ENCODE measurements at regions not wholly inside any gene's neighbourhood (a gene's known extent, or its start where the extent isn't known, plus 50 kb on each side); places are given as distances from the start of the nearest gene placed in this dataset.

DNA sequence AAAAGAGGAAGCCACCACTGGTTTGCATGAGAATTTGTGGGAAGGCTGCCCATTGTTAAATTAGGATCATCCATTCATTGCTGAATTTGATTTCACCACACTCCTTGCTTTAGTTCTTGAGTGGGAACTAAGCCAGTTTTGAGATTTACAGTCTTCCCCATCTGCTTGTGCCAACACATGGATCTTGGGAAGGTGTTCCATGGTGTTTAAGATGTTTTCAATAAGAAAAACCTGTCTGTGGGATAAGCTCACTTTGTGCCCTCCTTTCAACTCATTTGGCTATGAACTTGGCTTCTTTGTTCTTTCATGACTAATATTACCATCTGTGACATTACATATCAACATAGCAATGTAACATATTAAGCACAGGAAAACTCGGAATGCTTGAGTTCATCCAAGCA is 73.2 kb downstream of the INHBA start:
- peaks cover 9% of the 10 kb centered on the region for H3K4me1 Mint-ChIP-seq
- DNase-seq: no peak

DNA sequence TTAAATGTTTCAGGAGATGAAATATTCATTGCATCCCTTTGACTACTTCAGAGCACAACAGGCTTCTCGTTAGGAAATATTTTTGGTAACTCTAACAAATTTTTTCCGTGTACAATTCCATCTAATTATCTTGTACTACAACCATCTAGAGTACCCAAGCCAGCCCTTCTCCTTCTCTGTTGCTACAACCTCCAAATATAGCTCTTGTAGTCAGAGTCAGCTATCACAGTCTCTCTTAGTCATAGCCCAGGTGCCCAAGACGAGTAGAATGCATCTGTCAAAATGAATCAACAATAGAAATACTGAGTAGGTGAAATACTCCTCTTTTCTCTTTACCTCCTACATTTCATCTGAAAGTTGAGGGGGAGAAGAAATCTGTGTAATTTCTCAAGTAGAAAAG is 74.0 kb downstream of the INHBA start:
- Histone ChIP-seq H3K36me3 (replicated peaks in 1 of 2; ENCODE audit: control extremely low read depth in 1 of 2, control insufficient read depth in 1 of 2, extremely low read depth in 1 of 2, insufficient read depth in 2 of 2, low read length in 1 of 2) (no peaks in the 10 kb centered on the region), H3K4me2 (replicated peaks; ENCODE audit: low read depth, low read length, poor library complexity, severe bottlenecking) (no peak overlapping the region), H3K9me3 (ENCODE audit: control extremely low read depth in 1 of 3, control insufficient read depth in 2 of 3, insufficient read depth in 1 of 3, low read length in 2 of 3) (no peaks in the 10 kb centered on the region), H3K9ac (ENCODE audit: low read length) (no peak overlapping the region), H3K4me1 (ENCODE audit: control insufficient read depth in 2 of 2, insufficient read depth in 2 of 2, low read length in 2 of 2) (peaks cover 0 to 7% of the 10 kb centered on the region in 2 donors), H4K20me1 (ENCODE audit: control insufficient read depth, insufficient read depth, low read length, poor library complexity, severe bottlenecking) (no peaks in the 10 kb centered on the region), H3K27ac (ENCODE audit: low read length in 2 of 2) (no peak overlapping the region), H3K27me3 (replicated peaks in 1 of 4; ENCODE audit: control extremely low read depth in 1 of 4, control insufficient read depth in 3 of 4, insufficient read depth in 4 of 4, low read length in 3 of 4) (no peaks in the 10 kb centered on the region), H3K4me3 (ENCODE audit: control extremely low read depth in 1 of 5, extremely low read depth in 1 of 5, insufficient read depth in 1 of 5, low read depth in 2 of 5, low read length in 4 of 5) (no peak overlapping the region), H3K79me2 (ENCODE audit: control insufficient read depth, insufficient read depth, low read length) (no peaks in the 10 kb centered on the region), H2AFZ (ENCODE audit: insufficient read depth, low read depth, low read length, poor library complexity, severe bottlenecking) (no peak overlapping the region)
- intact Hi-C loops (cut with micrococcal nuclease): no loop called here
- TF ChIP-seq, protein P1, sequence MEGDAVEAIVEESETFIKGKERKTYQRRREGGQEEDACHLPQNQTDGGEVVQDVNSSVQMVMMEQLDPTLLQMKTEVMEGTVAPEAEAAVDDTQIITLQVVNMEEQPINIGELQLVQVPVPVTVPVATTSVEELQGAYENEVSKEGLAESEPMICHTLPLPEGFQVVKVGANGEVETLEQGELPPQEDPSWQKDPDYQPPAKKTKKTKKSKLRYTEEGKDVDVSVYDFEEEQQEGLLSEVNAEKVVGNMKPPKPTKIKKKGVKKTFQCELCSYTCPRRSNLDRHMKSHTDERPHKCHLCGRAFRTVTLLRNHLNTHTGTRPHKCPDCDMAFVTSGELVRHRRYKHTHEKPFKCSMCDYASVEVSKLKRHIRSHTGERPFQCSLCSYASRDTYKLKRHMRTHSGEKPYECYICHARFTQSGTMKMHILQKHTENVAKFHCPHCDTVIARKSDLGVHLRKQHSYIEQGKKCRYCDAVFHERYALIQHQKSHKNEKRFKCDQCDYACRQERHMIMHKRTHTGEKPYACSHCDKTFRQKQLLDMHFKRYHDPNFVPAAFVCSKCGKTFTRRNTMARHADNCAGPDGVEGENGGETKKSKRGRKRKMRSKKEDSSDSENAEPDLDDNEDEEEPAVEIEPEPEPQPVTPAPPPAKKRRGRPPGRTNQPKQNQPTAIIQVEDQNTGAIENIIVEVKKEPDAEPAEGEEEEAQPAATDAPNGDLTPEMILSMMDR (IDR thresholded peaks at IDR 0.05): no peak
- no peak for TF ChIP-seq EZH2 (IDR thresholded peaks at IDR 0.05; ENCODE audit: borderline replicate concordance, insufficient read depth, low read depth, low read length, poor library complexity, severe bottlenecking)
- POLR2A ChIA-PET: no interaction called here
- Mint-ChIP-seq H3K27me3 (no peaks in the 10 kb centered on the region), H3K4me1 (peaks cover 9% of the 10 kb centered on the region), H3K4me3 (no peak overlapping the region), H3K9me3 (ENCODE audit: insufficient read depth) (no peaks in the 10 kb centered on the region), H3K27ac (no peak overlapping the region)
- no peak for ATAC-seq (ENCODE audit: low read depth)
- CTCF ChIA-PET: no interaction called here
- 75% methylated on average over 2 of the region's 3 CpGs for WGBS (ENCODE audit: insufficient coverage)
- DNase-seq: no peak

More for the DNA sequence above, 73.2 kb downstream of the INHBA start:
- no peaks in the 10 kb centered on the region for H3K79me2 ChIP-seq (ENCODE audit: control insufficient read depth, insufficient read depth, low read length)
- no peaks in the 10 kb centered on the region for H3K36me3 ChIP-seq (replicated peaks in 1 of 2; ENCODE audit: control extremely low read depth in 1 of 2, control insufficient read depth in 1 of 2, extremely low read depth in 1 of 2, insufficient read depth in 2 of 2, low read length in 1 of 2)
- no peaks in the 10 kb centered on the region for H3K27me3 Mint-ChIP-seq
- peaks cover 0 to 7% of the 10 kb centered on the region in 2 donors for H3K4me1 ChIP-seq (ENCODE audit: control insufficient read depth in 2 of 2, insufficient read depth in 2 of 2, low read length in 2 of 2)
- no peak for ATAC-seq (ENCODE audit: low read depth)
- H2AFZ ChIP-seq (ENCODE audit: insufficient read depth, low read depth, low read length, poor library complexity, severe bottlenecking): no peak overlapping the region
- ChIA-PET CTCF (no interaction called here), POLR2A (no interaction called here)
- no peak overlapping the region for H3K4me2 ChIP-seq (replicated peaks; ENCODE audit: low read depth, low read length, poor library complexity, severe bottlenecking)
- H3K4me3 ChIP-seq (ENCODE audit: control extremely low read depth in 1 of 5, extremely low read depth in 1 of 5, insufficient read depth in 1 of 5, low read depth in 2 of 5, low read length in 4 of 5): no peak overlapping the region
- no peak overlapping the region for H3K9ac ChIP-seq (ENCODE audit: low read length)
- H3K4me3 Mint-ChIP-seq: no peak overlapping the region
- no peaks in the 10 kb centered on the region for H3K9me3 Mint-ChIP-seq (ENCODE audit: insufficient read depth)
- no peak overlapping the region for H3K27ac Mint-ChIP-seq
- no peak overlapping the region for H3K27ac ChIP-seq (ENCODE audit: low read length in 2 of 2)
- no peak for TF ChIP-seq EZH2 (IDR thresholded peaks at IDR 0.05; ENCODE audit: borderline replicate concordance, insufficient read depth, low read depth, low read length, poor library complexity, severe bottlenecking)
- TF ChIP-seq, protein P1 (IDR thresholded peaks at IDR 0.05): no peak
- no peaks in the 10 kb centered on the region for H4K20me1 ChIP-seq (ENCODE audit: control insufficient read depth, insufficient read depth, low read length, poor library complexity, severe bottlenecking)
- H3K9me3 ChIP-seq (ENCODE audit: control extremely low read depth in 1 of 3, control insufficient read depth in 2 of 3, insufficient read depth in 1 of 3, low read length in 2 of 3): no peaks in the 10 kb centered on the region
- no peaks in the 10 kb centered on the region for H3K27me3 ChIP-seq (replicated peaks in 1 of 4; ENCODE audit: control extremely low read depth in 1 of 4, control insufficient read depth in 3 of 4, insufficient read depth in 4 of 4, low read length in 3 of 4)
- intact Hi-C loops (cut with micrococcal nuclease): no loop called here
- WGBS (ENCODE audit: insufficient coverage): no CpG with 5 or more reads among the region's 1 CpG
